Osteocyte (in vitro differentiated cells): ENCODE measurements at regions not wholly inside any gene's neighbourhood (a gene's known extent, or its start where the extent isn't known, plus 50 kb on each side); places are given as distances from the start of the nearest gene placed in this dataset.

Source experiments
- DNase-seq: peaks from one replicate; pipeline ENCODE4 v3.0.0; 2021; ENCODE audit warnings: mixed read lengths; ENCODE audit not compliant: unreplicated experiment; ENCODE audit errors: extremely low spot score
- H3K27ac Mint-ChIP-seq: one replicate; pipeline ENCODE4 v1.8.0; 2021; ENCODE audit warnings: mild to moderate bottlenecking, mixed read lengths; ENCODE audit not compliant: unreplicated experiment
- H3K27me3 Mint-ChIP-seq: one replicate; pipeline ENCODE4 v1.8.0; 2021; ENCODE audit warnings: mixed read lengths; ENCODE audit not compliant: unreplicated experiment
- H3K36me3 Mint-ChIP-seq: one replicate; pipeline ENCODE4 v1.8.0; 2021; ENCODE audit warnings: mixed read lengths; ENCODE audit not compliant: unreplicated experiment
- H3K4me1 Mint-ChIP-seq: one replicate; pipeline ENCODE4 v1.8.0; 2021; ENCODE audit warnings: mixed read lengths; ENCODE audit not compliant: unreplicated experiment
- H3K4me3 Mint-ChIP-seq: one replicate; pipeline ENCODE4 v1.8.0; 2021; ENCODE audit warnings: mild to moderate bottlenecking, moderate library complexity, mixed read lengths; ENCODE audit not compliant: unreplicated experiment
- H3K9me3 Mint-ChIP-seq: one replicate; pipeline ENCODE4 v1.8.0; 2021; ENCODE audit warnings: mixed read lengths; ENCODE audit not compliant: unreplicated experiment
- CTCF ChIP-seq: fragments of 200-600 bp; sonication (generic); IDR thresholded peaks from 2 replicates; pipeline ENCODE4 v1.5.0; 2021; ENCODE audit warnings: antibody characterized with exemption, mild to moderate bottlenecking, moderate library complexity

GRCh38 chr14:46063872-46064271, 587.7 kb downstream of the RPL10L start:
- no peak for DNase-seq
- Mint-ChIP-seq H3K4me1 (no peaks in the 10 kb centered on the region), H3K36me3 (no peaks in the 10 kb centered on the region), H3K4me3 (no peak overlapping the region), H3K27me3 (no peaks in the 10 kb centered on the region), H3K27ac (no peak overlapping the region), H3K9me3 (no peaks in the 10 kb centered on the region)
- TF ChIP-seq CTCF = no peak

GRCh38 chr14:46058964-46059563, 592.5 kb downstream of the RPL10L start:
- no peak for TF ChIP-seq CTCF
- Mint-ChIP-seq H3K9me3 (no peaks in the 10 kb centered on the region), H3K27me3 (peaks cover 2% of the 10 kb centered on the region), H3K4me1 (no peaks in the 10 kb centered on the region), H3K27ac (no peak overlapping the region), H3K4me3 (no peak overlapping the region), H3K36me3 (no peaks in the 10 kb centered on the region)
- DNase-seq = no peak

GRCh38 chr14:46057799-46058198, 593.8 kb downstream of the RPL10L start:
- no peak for TF ChIP-seq CTCF
- Mint-ChIP-seq H3K4me1 (no peaks in the 10 kb centered on the region), H3K4me3 (no peak overlapping the region), H3K27me3 (peaks cover 2% of the 10 kb centered on the region), H3K27ac (no peak overlapping the region), H3K9me3 (no peaks in the 10 kb centered on the region), H3K36me3 (no peaks in the 10 kb centered on the region)
- no peak for DNase-seq

GRCh38 chr14:46054526-46054925, 597.1 kb downstream of the RPL10L start:
- DNase-seq = no peak
- Mint-ChIP-seq H3K27me3 (peaks cover 4% of the 10 kb centered on the region), H3K4me1 (no peaks in the 10 kb centered on the region), H3K4me3 (no peak overlapping the region), H3K36me3 (no peaks in the 10 kb centered on the region), H3K9me3 (no peaks in the 10 kb centered on the region), H3K27ac (no peak overlapping the region)
- no peak for TF ChIP-seq CTCF

- H3K27me3 Mint-ChIP-seq = peaks cover 4% of the 10 kb centered on the region
- H3K4me1 Mint-ChIP-seq = no peaks in the 10 kb centered on the region
- TF ChIP-seq CTCF = no peak
- H3K4me3 Mint-ChIP-seq = no peak overlapping the region
- DNase-seq = no peak
- H3K27ac Mint-ChIP-seq = no peak overlapping the region
- H3K36me3 Mint-ChIP-seq = no peaks in the 10 kb centered on the region
- no peaks in the 10 kb centered on the region for H3K9me3 Mint-ChIP-seq
Observed at GRCh38 chr14:46053221-46053620, 598.4 kb downstream of the RPL10L start.
